GM12891 (cell line): ENCODE measurements at regions not wholly inside any gene's neighbourhood (a gene's known extent, or its start where the extent isn't known, plus 50 kb on each side); places are given as distances from the start of the nearest gene placed in this dataset.

Source experiments
- POLR2A ChIP-seq: IDR thresholded peaks from 2 replicates; pipeline ENCODE4 v1.6.1; 2011; ENCODE audit warnings: low read depth, low read length, control low read depth
- POLR2AphosphoS5 ChIP-seq: IDR thresholded peaks from 2 replicates; pipeline ENCODE4 v1.6.1; 2011; ENCODE audit warnings: low read depth, low read length, control low read depth
- SPI1 ChIP-seq: IDR thresholded peaks from 2 replicates; pipeline ENCODE4 v1.6.1; 2011; ENCODE audit warnings: low read depth, low read length, control low read depth
- TAF1 ChIP-seq: IDR thresholded peaks from 2 replicates; pipeline ENCODE4 v1.6.1; 2011; ENCODE audit warnings: low read depth, low read length, control low read depth

- TF ChIP-seq POLR2AphosphoS5 (no peak), POLR2A (no peak), TAF1 (no peak), SPI1 (no peak)
Observed at GRCh38 chr7:153100691-153101237, 341.2 kb downstream of the ACTR3B start.
